ENCODE measurements at regions not wholly inside any gene's neighbourhood (a gene's known extent, or its start where the extent isn't known, plus 50 kb on each side); places are given as distances from the start of the nearest gene placed in this dataset.
"Not testable (repeated sequence)": the region's sequence is repeated elsewhere in the genome, so short reads cannot be mapped to it uniquely, and the experiment has no call there.

DNA sequence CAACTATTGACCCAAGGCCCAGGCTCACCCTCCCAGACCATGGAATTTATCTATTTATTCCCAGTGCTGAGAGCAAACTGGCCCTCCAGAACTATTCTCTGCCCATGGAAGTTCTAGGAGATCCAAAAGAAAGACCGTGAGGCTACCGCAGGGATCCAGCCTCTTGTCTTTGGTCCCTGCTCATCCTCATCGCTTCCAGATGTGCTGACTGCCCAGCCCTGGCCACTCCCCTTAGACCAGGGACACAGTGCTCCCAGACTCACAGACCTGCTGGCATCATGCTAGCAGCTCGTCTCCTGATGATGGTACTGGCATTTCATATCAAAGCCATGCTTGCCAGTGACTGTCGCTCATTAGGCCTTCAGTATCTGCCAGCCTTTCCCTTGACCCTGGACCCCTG is 405.7 kb upstream of the PPP2R3A start:
- DNase-seq, result no peak

DNA sequence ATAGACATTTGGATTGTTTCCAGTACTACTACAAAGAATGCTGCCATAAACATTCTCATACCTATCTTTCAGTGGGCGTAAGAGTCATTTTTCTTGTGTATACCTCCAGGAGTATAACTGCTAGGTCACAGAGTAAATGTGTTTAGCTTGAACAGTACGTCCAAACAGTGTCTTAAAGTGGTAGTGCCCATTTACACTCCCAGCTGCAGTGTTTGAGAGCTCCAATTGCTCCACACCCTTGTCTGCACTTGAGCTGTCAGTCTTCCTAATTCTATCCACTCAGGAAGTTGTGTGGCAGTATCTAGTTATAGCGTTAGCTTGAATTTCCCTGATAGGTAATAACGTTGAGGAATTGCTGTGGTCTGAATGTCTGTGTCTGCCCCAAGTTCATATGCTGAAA is 404.7 kb upstream of the PPP2R3A start:
- no peak for DNase-seq

DNA sequence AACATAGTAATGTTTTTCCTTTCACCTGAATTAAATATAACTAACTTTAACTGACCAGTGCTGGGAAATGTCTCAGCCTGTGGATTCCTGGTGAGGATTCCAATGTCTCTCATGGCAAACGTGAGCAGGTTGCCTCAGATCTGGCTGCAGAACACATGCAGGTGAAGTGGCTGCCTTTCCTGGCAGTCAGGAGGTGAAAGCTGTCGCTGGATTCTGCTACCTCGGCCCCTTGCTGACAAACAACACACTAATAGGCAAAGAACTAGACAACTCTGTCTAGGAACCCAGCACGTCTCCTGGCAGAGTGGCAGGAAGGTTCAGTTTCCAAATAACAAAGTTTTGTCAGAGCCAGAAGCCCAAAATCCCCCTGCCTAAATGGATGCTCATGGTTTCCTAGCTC is 400.8 kb upstream of the PPP2R3A start:
- DNase-seq, result no peak

DNA sequence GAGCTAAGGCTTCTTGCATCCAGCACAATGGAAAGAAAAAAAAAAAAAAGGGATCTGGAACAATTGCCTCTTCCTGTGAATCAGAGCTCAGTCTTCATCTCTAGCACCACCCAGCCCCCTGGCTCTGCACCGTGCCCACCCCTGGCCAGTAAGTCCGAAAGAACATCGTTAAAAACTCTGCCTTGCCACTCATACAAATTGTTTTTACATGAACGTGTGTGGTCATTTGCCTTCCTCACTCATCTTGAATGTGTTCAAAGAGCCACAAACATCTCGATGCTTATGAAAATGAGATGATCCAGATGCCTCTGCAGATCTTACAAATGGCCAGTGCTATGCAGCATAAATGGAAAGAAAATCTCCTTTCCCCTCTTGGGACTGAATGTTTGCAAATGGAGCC is 400.0 kb upstream of the PPP2R3A start:
- no peak for DNase-seq

DNA sequence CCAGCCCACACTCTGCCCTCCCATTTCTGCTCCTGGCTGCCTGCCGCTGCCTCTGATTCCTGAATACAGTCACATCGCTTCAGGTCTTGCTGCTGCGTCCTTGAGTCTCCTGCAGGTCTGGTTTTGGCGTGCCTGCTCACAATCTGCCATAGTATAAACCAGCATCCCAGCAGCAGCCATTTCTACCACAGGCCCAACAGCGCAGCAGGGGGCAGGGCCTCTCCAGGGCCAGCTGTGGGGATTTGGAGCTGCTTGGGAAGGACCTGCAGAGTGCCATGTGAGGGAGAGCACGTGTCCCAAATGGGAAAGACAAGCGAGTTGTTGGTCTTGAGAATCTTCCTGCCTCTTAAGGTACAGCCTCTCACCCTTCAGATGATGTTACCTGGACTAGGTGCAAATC is 398.3 kb upstream of the PPP2R3A start:
- DNase-seq, result no peak

DNA sequence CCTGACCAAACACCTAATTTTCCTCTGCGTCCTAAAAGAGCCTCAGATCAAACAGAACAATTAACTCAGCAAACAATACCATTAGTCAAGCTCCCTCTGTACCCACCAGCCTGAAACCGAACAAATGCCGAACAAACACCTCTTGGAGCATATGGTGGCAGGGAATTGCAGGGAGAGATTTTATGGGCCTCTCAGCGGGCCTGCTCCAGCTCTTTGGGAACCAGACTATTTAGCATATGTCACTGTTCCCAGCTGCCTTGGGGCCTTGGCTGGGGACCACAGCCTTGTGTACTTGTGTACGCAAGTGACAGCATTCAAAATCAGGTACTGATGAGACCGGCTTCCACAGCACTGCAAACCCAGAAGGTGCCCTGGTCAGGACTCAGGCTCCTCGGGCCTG is 388.8 kb upstream of the PPP2R3A start:
- no peak for DNase-seq

DNA sequence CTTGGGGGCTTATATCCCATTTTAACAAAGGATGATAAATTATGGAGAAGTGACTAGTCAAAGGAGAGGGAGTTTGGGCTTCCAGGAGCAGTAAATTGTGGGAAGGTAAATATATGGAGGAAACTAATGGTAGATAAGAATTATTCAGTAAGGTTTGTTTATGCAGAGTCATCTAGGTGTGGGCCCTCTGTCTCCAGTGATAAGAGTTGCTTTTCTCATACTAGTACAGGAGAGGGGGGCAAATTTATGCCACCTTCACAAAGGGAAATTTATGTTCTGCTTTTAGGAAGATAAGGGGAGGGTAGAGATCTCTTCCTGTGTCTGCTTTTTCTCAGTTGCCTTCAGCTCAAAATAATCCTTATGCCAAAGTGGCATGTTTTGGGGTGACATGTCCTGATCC is 383.7 kb upstream of the PPP2R3A start:
- no peak for DNase-seq

DNA sequence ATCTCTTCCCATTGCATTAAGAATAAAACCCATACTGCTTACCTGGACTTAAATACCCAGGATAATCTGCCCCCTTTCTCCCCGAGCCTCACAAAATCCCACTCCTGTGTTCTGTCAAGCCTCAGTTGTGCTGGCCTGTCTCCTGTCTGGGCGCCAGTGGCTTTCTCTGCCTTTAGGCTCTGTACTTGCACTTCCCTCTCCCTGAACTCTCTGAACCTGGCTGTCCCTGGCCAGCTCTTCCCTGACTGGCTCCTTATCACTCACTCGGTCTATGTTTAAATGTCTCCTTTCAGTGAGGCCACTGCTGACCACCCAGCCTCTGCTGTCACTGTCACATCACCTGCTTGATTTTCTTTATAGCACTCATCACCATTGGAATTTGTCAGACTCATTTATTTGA is 382.7 kb upstream of the PPP2R3A start:
- no peak for DNase-seq

DNA sequence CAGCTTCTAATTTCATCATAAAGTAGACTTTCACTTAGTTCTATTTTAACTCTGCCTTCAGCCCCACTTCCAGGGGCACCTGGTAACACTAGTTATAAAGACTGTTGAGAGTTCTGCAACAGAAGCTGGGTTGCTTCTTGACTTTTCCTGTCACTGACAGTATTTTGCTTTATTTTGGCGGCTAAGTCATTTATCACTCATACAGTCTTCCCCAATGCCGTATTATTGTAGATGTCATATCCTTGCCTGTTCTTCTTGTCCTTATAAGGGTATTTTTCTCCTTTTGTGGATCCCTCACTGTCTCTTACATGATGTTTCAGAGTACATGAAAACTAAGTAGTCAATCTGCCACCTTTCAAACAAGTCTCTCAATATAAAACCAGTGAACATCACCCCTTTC is 369.0 kb upstream of the PPP2R3A start:
- no peak for DNase-seq

DNA sequence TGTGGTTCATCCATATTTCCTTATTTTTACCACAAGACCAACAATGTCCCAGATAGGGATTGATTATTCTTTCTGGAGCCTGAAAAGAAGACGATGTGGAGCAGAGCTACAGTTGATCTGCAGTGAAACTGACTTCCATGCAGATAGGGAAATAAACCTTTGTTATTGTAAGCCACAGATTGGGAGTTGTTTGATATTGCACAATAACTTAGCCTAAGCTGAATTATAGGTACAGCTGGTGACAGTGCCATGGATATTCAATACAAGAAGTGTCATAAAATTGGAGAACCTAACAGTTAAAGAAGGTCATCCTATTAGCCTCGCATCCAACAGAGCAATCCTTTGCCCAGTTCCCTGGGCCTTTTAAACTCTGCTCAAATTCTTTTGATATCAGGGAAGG is 367.7 kb upstream of the PPP2R3A start:
- no peak for DNase-seq

DNA sequence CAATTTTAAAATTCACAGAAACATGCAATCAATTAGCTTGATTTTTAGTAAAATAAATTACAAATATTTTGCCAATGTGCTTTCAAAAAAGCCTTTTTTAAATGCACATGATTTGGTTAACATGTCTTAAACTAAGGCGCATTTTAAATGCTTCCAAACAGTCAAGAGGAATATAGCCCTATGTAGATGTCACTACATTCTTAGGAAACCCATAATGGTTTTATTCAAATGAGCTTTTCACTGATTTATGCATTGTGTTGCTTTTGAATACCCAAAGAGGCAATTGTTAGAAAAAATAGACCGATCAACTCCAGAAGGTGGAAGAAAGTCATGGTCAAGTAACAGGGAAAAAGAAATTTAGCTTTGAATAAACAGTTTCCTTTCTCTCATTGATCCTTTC is 366.9 kb upstream of the PPP2R3A start:
- DNase-seq, result no peak

DNA sequence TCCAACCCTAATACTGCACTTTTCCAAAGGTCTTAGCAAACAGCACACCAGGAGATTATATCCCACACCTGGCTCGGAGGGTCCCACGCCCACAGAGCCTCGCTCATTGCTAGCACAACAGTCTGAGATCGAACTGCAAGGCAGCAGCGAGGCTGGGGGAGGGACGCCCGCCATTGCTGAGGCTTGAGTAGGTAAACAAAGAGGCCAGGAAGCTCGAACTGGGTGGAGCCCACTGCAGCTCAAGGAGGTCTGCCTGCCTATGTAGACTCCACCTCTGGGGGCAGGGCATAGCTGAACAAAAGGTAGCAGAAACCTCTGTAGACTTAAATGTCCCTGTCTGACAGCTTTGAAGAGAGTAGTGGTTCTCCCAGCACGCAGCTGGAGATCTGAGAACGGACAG is 361.0 kb upstream of the PPP2R3A start:
- not testable (repeated sequence) for DNase-seq

DNA sequence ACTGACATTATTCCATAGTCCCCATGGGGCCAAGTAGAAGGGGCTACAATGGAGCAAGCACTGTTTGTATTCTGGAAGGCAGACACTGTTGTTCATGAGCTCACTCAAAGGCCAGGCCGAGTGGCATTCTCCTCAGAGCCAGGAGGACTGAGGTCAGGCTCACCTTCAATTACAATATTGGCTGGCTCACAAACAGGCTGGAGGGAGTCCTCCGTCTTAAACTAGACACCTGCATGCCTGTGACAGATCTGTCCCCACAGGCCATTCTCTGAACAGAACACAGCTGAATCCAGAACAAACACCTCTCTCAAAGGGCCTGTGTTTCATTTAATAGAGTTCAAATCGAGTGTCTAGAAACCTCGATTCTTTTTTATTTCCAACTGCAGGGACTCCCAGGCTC is 347.4 kb upstream of the PPP2R3A start:
- DNase-seq, result no peak

DNA sequence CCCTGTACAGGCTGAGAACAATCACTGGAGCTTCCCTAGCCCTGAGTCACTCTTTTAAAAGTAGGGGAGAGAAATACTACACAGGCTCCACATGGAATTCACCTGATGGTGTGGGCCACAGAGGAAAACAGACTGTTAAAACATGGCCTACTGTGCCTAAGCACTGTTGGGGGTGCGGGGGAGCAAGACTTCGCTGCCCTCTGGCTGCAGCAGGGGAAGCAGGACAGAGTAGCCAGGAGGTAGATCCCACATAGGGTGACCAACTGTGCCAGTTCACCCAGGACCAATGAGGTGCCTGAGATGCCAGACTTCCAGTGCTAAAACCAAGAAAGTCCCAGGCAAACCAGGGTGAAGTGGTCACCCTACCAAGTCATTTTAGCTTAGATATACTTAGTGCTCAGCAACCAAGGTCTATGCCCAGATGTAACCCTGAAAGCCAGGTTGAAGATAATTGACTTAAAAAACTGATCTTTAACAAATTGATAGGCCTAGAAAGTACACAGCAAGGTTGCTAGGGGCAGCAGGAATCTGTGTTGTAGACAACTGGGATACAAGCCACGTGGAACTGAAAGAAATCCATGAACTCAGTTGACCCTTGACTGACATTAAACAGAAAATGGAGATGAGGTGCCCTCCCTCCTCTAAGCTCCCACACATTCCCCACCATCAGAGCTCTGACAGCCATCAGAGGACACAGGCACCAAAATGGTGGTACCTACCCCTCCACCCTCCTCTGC is 344.2 kb upstream of the PPP2R3A start:
- DNase-seq, result no peak

DNA sequence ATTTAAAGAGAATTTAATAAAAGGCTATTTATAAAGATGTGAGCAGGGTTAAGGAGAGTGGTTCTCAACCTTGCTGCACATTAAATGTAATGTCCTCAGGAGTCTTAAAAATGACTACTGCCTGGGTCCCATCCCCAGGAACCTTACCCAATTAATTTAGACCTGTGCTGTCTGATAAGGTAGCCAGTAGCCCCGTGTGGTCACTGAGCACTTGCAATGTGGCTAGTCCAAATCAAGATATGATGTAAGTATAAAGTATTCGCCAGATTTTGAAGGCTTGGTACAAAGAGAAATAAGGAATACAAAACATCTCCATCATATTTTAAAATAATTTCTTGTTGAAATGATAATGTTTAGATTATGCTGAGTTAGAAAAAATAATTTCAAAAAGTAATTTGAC is 343.3 kb upstream of the PPP2R3A start:
- DNase-seq, result no peak

DNA sequence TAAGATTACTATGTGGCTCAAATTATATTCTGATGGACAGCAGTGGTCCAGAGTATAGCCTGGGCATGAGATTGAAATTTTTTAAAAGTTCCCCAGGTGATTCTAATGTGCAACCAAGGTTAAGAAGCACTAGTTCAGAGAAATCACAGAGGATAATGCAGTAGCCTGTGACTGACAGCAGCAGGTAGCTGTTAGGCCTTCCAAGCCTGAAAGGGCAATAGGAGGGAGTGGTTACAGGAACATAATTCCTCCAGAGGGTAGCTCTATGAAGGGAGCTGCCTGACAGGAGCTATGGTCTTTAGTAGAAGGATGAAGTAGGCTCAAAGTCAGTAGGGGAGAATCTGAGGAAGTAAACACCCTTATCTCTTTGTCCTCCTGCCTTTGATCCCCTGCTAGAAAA is 342.9 kb upstream of the PPP2R3A start:
- DNase-seq, result no peak

DNA sequence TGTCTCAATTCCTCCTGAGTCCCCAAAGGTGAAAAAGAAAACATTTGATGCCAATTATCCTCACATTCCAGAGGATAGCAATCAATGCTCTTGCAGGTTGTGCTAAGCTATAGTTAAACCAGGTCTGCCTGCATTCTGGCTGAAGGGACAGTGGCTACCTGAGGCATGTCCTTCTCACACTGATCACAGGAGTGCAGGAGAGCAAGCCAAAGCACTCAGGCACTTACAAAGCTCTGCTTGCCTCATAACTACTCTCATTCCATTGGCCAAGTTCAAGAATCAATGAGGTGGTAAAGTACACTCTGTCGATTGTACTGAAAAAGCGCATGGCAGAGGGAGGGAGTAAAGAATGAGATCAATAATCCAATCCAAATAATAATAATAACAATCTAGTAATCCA is 342.0 kb upstream of the PPP2R3A start:
- no peak for DNase-seq

DNA sequence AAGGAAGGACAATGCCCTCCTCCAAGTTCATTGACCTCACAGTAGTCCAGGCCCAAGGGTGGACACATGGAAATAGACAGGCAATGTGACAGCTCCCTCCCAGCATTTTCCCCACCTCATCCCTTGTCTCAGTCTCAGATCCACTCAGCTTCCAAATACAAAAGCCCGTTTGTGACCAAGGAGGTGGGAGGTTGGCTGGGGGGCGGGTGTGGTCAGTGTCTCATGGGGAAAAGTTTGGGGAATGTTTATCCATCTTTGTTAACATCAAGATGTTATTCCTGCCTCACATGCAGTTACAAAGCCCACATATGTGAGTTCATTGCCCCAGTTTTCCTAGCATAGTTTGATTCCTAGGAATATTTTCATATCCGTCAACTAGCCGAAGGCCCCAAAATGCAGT is 338.5 kb upstream of the PPP2R3A start:
- DNase-seq, result no peak

DNA sequence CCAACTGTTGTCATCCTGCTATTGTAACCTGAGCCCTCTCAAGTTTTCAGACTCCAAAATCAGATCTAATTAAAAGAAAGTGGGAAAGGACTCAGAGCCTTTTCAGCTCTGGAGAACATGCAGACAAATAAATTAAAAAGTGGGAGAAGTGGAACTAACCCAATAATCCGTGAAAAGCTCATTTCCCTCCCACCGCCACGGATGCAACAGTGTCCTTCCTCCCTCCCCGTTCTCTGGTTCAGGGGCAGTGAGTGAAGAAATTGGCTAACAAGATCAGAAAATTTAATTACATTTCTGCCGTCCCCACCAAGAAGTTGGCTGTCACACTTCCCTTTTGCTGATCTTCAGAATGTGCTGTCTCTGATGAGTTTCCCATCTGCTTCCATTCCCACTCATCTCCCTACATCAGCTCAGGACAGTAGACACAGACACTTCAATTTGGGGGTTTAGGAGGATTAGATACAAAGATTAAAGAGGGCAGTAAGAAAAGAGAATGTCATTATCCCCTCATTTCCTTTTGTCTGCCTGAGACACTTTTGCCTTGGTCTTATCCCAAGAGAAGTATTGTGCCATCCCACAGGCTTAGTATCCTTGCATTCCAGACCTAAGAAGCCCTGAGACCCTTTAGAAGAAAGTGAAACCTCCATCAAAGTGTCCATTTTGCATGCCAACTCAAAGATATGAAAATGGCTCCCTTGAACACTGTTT is 335.7 kb upstream of the PPP2R3A start:
- no peak for DNase-seq

DNA sequence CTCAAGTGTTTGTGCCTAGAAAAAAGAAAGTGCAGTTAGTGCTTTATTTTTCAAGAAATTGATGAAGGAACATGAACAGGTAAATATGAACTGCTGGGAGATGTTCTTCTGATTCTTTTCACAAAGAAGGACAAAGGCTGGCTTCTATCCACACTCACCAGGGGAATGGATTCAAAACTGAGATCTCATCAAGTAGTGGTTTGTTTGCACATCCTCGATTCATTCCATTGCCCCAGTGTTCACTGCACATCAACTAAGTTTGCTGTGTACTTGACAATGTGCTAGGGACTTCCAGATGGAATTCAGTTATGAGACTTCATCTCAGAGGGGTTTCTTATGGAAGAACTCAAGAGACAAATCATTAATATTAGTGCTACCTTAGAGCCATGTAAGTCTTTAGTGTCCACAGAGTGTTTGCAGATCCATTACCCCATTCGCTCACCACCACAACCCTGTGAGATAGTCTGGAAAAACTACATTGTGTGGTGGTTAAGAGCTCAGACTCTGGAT is 332.9 kb upstream of the PPP2R3A start:
- DNase-seq, result no peak

DNA sequence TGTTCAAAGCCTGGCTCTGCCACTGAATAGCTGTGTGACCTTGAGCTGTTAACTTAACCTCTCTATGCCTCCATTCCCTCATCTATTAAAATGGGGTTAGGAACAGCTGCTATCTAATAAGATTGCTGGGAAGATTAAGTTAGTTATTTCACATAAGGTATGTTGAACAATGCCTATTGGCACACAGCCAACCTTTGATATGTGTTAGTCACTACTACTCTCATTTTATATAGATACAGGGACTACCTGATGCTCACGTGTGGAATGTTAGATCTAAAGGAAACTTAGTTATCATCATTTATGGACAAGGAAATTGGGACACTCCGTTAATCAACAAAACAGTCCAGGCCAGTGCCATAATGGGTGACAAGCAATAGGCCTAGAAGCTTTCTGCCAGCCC is 332.4 kb upstream of the PPP2R3A start:
- DNase-seq, result no peak

DNA sequence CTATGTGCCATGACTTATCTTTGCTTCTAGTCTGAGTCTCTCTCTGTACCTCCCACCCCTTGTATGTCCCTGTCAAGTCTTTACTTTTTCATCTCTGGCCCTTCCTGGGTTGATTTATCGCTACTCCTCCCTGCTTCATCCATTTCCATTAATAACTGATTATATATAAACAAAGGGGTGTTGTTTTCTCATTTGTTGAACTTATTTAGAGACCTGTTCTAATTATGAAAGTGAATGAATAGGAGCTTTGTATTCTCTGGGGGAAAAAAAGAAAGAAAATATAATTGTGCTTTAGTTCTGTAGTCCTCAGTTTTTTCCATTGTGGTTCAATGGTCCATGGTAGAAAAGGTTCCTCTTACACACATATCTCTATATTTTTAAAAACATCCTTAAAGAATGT is 328.9 kb upstream of the PPP2R3A start:
- DNase-seq, result no peak

DNA sequence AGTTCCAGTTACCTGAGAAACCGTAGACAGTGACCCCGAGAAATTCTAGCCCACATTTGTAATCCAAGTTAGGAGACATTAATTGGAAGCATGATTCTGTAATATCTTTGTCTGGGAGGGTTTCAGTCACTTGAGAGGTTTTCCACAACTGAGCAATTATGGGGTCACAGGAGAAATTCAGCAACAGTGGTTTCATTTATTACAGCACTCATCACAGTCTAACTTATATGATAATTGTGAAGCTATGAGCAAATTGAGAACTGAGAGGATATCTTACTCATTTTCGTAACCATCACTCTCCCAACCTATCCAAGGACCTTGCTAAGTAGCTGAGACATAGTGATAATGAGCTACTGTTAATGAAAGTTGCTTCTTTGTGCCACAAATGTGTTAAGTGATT is 328.5 kb upstream of the PPP2R3A start:
- no peak for DNase-seq

DNA sequence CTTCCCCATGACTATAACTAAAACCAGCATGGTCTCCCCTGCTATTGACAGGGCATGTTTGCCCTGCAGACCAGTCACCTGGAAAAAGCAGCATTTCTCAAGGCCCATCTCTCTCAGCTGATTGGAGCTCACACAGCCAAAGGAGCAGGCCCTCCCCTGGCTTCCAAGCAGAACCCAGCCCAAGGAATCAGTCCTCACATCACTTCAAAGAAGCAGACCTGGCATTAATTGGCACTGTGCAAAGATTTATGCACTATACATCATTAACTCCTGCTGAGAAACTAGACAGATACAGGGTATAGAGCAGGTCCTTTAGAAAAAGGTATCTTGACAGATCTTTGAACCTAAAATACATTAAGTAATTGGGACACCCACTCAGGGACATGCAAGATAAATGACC is 323.8 kb upstream of the PPP2R3A start:
- no peak for DNase-seq

DNA sequence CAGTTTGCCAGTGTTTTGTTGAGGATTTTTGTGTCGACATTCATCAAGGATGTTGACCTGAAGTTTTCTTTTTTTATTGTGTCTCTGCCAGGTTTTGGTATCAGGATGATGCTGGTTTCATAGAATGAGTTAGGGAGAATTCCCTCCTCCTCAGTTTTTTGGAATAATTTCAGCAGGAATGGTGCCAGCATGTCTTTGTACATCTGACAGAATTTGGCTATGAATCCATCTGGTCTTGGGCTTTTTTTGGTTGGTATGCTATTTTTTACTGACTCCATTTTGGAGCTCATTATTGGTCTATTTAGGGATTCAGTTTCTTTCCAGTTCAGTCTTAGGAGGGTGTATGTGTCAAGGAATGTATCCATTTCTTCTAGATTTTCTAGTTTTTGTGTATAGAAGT is 320.0 kb upstream of the PPP2R3A start:
- DNase-seq, result no peak
